Gastroesophageal sphincter (tissue), 4 donors: ENCODE measurements at regions not wholly inside any gene's neighbourhood (a gene's known extent, or its start where the extent isn't known, plus 50 kb on each side); places are given as distances from the start of the nearest gene placed in this dataset.

Source experiments
- ATAC-seq: fragments of 150-250 bp; one replicate; pipeline ENCODE4 v1.9.1; 2016; ENCODE audit warnings: mild to moderate bottlenecking, moderate library complexity
- H3K27ac ChIP-seq, 4 donors: fragments of 200-600 bp; sonication (generic) in 3 of 4; 1 replicate in 3 of 4; 2 replicates in 1 of 4; pipeline ENCODE4 v1.5.1; 2016 to 2019
- H3K27me3 ChIP-seq: fragments of 200-600 bp; sonication (generic); one replicate; pipeline ENCODE4 v1.5.1; 2019
- H3K36me3 ChIP-seq, 2 donors: fragments of 200-600 bp; sonication (generic); one replicate each; pipeline ENCODE4 v1.5.1; 2019; ENCODE audit warnings: control low read depth in 1 of 2
- H3K4me1 ChIP-seq, 3 donors: fragments of 200-600 bp; sonication (generic); 1 replicate in 2 of 3; 2 replicates in 1 of 3; pipeline ENCODE4 v1.5.1; 2016 to 2019; ENCODE audit warnings: control low read depth in 2 of 3
- H3K4me3 ChIP-seq, 2 donors: fragments of 200-600 bp; sonication (generic); one replicate each; pipeline ENCODE4 v1.5.1; 2019; ENCODE audit warnings: mild to moderate bottlenecking in 1 of 2, moderate library complexity in 1 of 2
- H3K9me3 ChIP-seq, 3 donors: fragments of 200-600 bp; sonication (generic); one replicate each; pipeline ENCODE4 v1.5.1; 2017 to 2019; ENCODE audit warnings: control low read depth in 2 of 3
- CTCF ChIP-seq, 4 experiments: fragments of 200-600 bp in 2 of 4; fragments of 450-650 bp in 2 of 4; sonication (generic) in 1 of 4; IDR thresholded peaks; one replicate each; pipeline ENCODE4 v1.5.1; 2017 to 2019; ENCODE audit warnings: antibody characterized with exemption in 4 of 4, mild to moderate bottlenecking in 2 of 4, moderate library complexity in 2 of 4
- EP300 ChIP-seq: sonication (generic); formaldehyde crosslinking; IDR thresholded peaks from one replicate; pipeline ENCODE4 v1.6.1; 2017; ENCODE audit warnings: antibody characterized with exemption, mild to moderate bottlenecking
- POLR2A ChIP-seq, 2 donors: fragments of 450-650 bp; IDR thresholded peaks; one replicate each; pipeline ENCODE4 v1.6.1; 2017; ENCODE audit warnings: antibody characterized with exemption in 2 of 2, mild to moderate bottlenecking in 2 of 2, moderate library complexity in 1 of 2
- POLR2AphosphoS5 ChIP-seq: sonication (generic); formaldehyde crosslinking; IDR thresholded peaks from one replicate; pipeline ENCODE4 v1.6.1; 2017; ENCODE audit warnings: antibody characterized with exemption
- WGBS, 2 donors: methylation state at CpG; one replicate each; pipeline ENCODE4 v1.1.5; 2018; ENCODE audit warnings: low coverage in 1 of 2; 5-methylcytosine and 5-hydroxymethylcytosine counted together

- H3K9me3 ChIP-seq, result no peaks in the 10 kb centered on the region
- no peak overlapping the region for H3K27ac ChIP-seq
- ATAC-seq, result no peak
- H3K36me3 ChIP-seq, result no peaks in the 10 kb centered on the region
- H3K4me3 ChIP-seq, result no peak overlapping the region
- no peak for TF ChIP-seq POLR2A (IDR thresholded peaks at IDR 0.05)
- no peak for TF ChIP-seq EP300
- no peak for TF ChIP-seq CTCF (IDR thresholded peaks at IDR 0.05)
- no peak for TF ChIP-seq POLR2AphosphoS5
- WGBS, 2 donors, result 82 to 84% methylated on average over 2 to 3 of the region's 3 CpGs
- H3K27me3 ChIP-seq, result no peaks in the 10 kb centered on the region
- no peaks in the 10 kb centered on the region for H3K4me1 ChIP-seq
These were observed 171.5 kb upstream of the VEGFC start for GRCh38 chr4:176964116-176964691.

- 86 to 87% methylated on average over 3 of the region's 3 CpGs for WGBS, 2 donors
- H3K4me1 ChIP-seq, result no peaks in the 10 kb centered on the region
- no peaks in the 10 kb centered on the region for H3K9me3 ChIP-seq
- TF ChIP-seq CTCF (IDR thresholded peaks at IDR 0.05) (no peak), POLR2A (IDR thresholded peaks at IDR 0.05) (no peak), EP300 (no peak), POLR2AphosphoS5 (no peak)
- H3K4me3 ChIP-seq, result no peak overlapping the region
- no peaks in the 10 kb centered on the region for H3K27me3 ChIP-seq
- no peak for ATAC-seq
- H3K27ac ChIP-seq, result no peak overlapping the region
- H3K36me3 ChIP-seq, result no peaks in the 10 kb centered on the region
These were observed 174.9 kb upstream of the VEGFC start for GRCh38 chr4:176967586-176967985.

- WGBS, 2 donors, result 60 to 80% methylated on average over 1 of the region's 1 CpG
- Histone ChIP-seq H3K4me1 (no peaks in the 10 kb centered on the region), H3K36me3 (no peaks in the 10 kb centered on the region), H3K27me3 (no peaks in the 10 kb centered on the region), H3K9me3 (no peaks in the 10 kb centered on the region), H3K4me3 (no peak overlapping the region), H3K27ac (no peak overlapping the region)
- TF ChIP-seq POLR2AphosphoS5, result no peak
- TF ChIP-seq POLR2A (IDR thresholded peaks at IDR 0.05), result no peak
- TF ChIP-seq EP300, result no peak
- no peak for TF ChIP-seq CTCF (IDR thresholded peaks at IDR 0.05)
- no peak for ATAC-seq
These were observed 175.4 kb upstream of the VEGFC start for GRCh38 chr4:176968094-176968493.

- H3K4me1 ChIP-seq, result no peaks in the 10 kb centered on the region
- no peak overlapping the region for H3K27ac ChIP-seq
- H3K27me3 ChIP-seq, result no peaks in the 10 kb centered on the region
- no peak for ATAC-seq
- WGBS, 2 donors, result 87 to 90% methylated on average over 2 of the region's 2 CpGs
- H3K36me3 ChIP-seq, result no peaks in the 10 kb centered on the region
- H3K4me3 ChIP-seq, result no peak overlapping the region
- H3K9me3 ChIP-seq, result no peaks in the 10 kb centered on the region
- TF ChIP-seq CTCF (IDR thresholded peaks at IDR 0.05) (no peak), EP300 (no peak), POLR2A (IDR thresholded peaks at IDR 0.05) (no peak), POLR2AphosphoS5 (no peak)
These were observed 176.3 kb upstream of the VEGFC start for GRCh38 chr4:176969011-176969410.

- no peaks in the 10 kb centered on the region for H3K9me3 ChIP-seq
- no peaks in the 10 kb centered on the region for H3K27me3 ChIP-seq
- 68 to 82% methylated on average over 3 to 4 of the region's 4 CpGs for WGBS, 2 donors
- no peaks in the 10 kb centered on the region for H3K4me1 ChIP-seq
- ATAC-seq, result no peak
- no peaks in the 10 kb centered on the region for H3K36me3 ChIP-seq
- no peak overlapping the region for H3K27ac ChIP-seq
- TF ChIP-seq POLR2A (IDR thresholded peaks at IDR 0.05), result no peak
- TF ChIP-seq POLR2AphosphoS5, result no peak
- no peak for TF ChIP-seq CTCF (IDR thresholded peaks at IDR 0.05)
- no peak for TF ChIP-seq EP300
- H3K4me3 ChIP-seq, result no peak overlapping the region
These were observed 178.1 kb upstream of the VEGFC start for GRCh38 chr4:176970853-176971252.
